HUDEP-2 (cell line): ENCODE measurements at regions not wholly inside any gene's neighbourhood (a gene's known extent, or its start where the extent isn't known, plus 50 kb on each side); places are given as distances from the start of the nearest gene placed in this dataset.
"Not testable (repeated sequence)": the region's sequence is repeated elsewhere in the genome, so short reads cannot be mapped to it uniquely, and the experiment has no call there.

Experiments used
- DNase-seq, 76 experiments: peaks; one replicate each; lab custom pipeline; 2025; ENCODE audit not compliant: unreplicated experiment in 76 of 76; lab: John Stamatoyannopoulos, UW

DNA sequence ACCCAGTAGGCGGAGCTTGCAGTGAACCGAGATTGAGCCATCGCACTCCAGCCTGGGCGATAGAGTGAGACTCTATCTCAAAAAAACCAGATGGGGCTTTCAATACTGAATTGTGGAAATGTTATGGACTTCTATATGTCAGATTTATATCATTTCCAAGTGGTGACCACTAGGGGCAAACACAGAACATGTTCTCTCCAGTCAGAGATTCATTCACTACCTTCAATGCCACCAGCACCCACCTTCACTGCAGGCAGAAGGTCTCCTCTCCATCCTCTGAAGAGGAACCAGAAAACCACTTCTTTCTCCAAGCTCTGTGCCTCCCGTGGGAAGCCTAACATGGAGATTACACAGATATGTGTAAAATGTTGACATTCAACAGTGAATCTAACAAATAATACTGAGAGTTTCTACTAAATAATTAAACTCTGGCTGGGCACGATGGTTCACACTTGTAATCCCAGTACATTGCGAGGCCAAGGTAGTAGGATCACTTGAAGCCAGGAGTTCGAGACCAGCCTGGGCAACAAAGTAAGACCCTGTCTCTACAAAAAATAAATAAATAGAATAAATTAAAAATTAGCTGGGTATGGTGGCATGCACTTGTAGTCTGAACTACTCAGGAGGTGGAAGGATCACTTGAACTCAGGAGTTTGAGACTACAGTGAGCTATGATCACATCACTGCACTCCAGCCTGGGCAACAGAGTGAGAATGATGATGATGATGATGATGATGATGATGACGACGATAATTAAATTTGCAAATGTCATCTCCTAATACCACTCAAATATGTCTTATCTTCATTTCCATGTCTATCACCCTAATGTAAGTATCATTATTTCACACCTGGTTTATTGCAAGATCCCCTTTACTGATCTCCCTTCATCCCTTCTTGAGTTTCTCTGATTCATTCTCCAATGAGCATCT is 151.1 kb downstream of the ZNF281 start:
- peak in 7 of 76 experiments; percentile 6 to 26 (median 14) for DNase-seq

DNA sequence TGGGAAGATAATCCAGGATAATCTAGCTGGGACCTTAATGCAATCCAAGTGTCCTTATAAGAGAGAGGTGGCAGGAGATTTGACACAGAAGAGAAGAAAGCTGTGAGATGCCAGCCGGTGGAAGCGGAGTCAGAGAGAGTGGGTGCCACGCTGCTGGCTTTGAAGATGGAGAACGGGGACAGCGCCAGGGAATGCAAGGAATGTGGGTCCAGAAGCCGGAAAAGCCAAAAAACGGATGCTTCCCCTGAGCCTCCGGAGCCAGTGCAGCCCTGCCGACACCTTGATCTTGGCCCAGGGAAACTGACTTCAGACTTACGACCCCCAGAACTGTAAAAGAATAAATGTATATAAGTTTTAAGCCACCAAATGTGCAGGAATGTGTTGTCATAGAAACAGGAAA is 152.6 kb downstream of the ZNF281 start:
- no peak for DNase-seq

- not testable (repeated sequence) for DNase-seq
Measured at GRCh38 chr1:200254602-200255001, 155.2 kb downstream of the ZNF281 start.

- no peak for DNase-seq
Measured at GRCh38 chr1:200253774-200254495, 155.9 kb downstream of the ZNF281 start.

DNA sequence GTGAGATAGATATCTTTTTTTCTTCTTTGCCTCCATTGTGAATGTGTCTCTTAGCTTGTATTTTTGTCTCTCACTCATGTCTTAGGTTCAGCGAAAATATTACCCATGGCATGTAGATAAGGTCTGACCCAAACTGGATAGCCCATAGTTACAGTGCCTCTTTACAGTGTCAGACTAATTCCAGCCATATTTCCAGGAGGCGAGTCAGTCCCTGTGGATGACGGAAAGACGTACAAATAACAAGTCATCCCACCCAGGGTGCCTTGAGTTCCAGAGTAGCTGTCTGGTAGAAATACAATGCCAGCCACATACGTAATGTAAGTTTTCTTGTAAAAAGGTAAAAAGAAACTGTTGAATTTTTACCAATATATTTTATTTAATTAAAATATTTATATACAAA is 157.3 kb downstream of the ZNF281 start:
- DNase-seq, result no peak

- DNase-seq, result no peak
Measured at GRCh38 chr1:200250469-200250868, 159.4 kb downstream of the ZNF281 start.

DNA sequence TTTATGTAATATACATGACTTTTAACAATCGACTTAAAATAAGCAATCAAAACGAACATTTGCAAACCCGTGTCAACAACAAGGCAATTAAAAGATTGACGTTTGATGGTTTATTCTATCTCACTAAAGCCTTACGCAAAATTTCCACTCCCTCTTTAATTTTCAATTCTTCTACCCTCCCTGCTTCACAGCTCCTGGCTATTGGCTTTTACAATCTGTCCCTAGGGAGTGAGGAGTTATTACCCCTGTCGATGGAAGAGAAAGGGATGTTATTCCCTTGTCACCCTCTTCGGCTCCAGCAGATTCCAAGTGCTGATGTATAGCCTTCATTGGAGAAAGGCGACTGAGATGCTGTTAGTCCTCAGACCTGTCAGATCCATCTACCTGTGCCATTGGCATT is 161.3 kb downstream of the ZNF281 start:
- DNase-seq, result no peak

GRCh38 chr1:200247518-200247917 is 162.3 kb downstream of the ZNF281 start:
- DNase-seq, result no peak

- DNase-seq, result peak in 74 of 76 experiments; percentile 33 to 96 (median 87)
Measured at GRCh38 chr1:200245473-200245872, 164.4 kb downstream of the ZNF281 start.

GRCh38 chr1:200243042-200243437 is 166.8 kb downstream of the ZNF281 start:
- no peak for DNase-seq

- no peak for DNase-seq
Measured at GRCh38 chr1:200242110-200243041, 167.5 kb downstream of the ZNF281 start.

GRCh38 chr1:200240656-200241055 is 169.2 kb downstream of the ZNF281 start:
- DNase-seq, result no peak

GRCh38 chr1:200238311-200238710 is 171.5 kb downstream of the ZNF281 start:
- no peak for DNase-seq

GRCh38 chr1:200237066-200237465 is 172.8 kb downstream of the ZNF281 start:
- DNase-seq, result no peak

DNA sequence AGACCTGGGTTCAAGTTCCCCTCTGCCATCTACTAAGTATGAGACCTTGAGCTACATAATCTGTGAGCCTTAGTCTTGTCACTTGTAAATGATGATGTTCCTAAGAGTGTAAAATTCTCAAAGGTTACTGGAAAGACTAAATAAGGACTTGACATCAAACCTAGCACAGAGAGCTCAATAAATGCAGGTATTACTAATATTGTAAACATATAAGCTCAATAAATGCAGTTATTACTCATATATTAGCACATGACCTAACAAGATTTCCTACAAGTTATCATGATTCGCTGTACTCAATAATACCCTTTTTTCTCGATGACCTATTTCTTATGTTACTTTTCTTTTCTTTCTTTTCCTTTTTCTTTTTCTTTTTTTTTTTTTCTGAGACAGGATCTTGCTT is 174.9 kb downstream of the ZNF281 start:
- no peak for DNase-seq

GRCh38 chr1:200233393-200233792 is 176.4 kb downstream of the ZNF281 start:
- no peak for DNase-seq

DNA sequence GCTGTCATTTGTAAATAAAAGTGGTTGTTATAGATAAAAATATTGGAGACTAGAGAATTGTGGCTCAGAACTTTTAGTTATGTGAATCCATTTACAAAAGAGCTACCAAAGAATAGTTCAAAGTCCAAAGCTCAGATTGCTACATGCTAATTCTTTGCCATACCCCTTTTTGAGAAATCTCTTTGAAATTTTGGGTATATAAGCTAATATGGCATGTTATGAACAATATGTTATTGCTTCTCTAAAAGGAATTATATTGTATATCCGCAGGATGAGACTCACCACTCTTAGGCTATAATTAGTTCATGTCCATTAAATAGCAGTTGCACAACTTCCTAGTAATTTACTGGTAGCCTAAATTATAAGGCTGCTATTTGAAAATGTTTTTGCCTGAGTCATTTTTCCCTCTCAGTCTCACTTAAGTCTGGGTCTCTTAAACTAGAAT is 178.0 kb downstream of the ZNF281 start:
- DNase-seq, result no peak

DNA sequence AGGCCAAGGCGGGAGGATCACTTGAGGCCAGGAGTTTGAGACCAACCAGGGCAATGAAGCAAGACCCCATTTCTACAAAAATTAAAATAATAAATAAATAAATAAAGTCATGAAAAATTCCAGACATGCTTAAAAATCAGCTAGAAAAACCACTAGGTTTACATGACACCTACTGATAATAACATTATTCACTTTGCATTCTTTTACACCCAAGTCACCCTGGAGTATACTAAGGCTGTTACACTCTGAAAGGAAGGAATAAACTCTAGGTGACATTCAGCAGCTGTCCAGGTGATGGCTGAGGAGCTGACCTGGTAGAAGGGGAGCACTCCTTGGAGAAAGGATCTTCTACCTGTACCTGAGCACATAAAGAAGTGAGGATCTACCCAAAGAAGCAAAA is 179.2 kb downstream of the ZNF281 start:
- DNase-seq, result no peak

- no peak for DNase-seq
Measured at GRCh38 chr1:200228486-200228885, 181.3 kb downstream of the ZNF281 start.

- DNase-seq, result no peak
Measured at GRCh38 chr1:200228081-200228480, 181.8 kb downstream of the ZNF281 start.
